Sigmoid colon (tissue), 6 donors: ENCODE measurements at regions not wholly inside any gene's neighbourhood (a gene's known extent, or its start where the extent isn't known, plus 50 kb on each side); places are given as distances from the start of the nearest gene placed in this dataset.
"Not testable (repeated sequence)": the region's sequence is repeated elsewhere in the genome, so short reads cannot be mapped to it uniquely, and the experiment has no call there.

Experiments used
- DNase-seq: peaks from one replicate; pipeline ENCODE4 v3.0.0-alpha.2; 2019
- H3K27ac ChIP-seq, 4 donors: fragments of 200-600 bp; sonication (generic); one replicate each; pipeline ENCODE4 v1.5.1; 2016 to 2019; ENCODE audit warnings: mild to moderate bottlenecking in 1 of 4
- H3K27me3 ChIP-seq, 3 donors: fragments of 200-600 bp; sonication (generic); one replicate each; pipeline ENCODE4 v1.5.1; 2019; ENCODE audit warnings: mild to moderate bottlenecking in 1 of 3
- H3K36me3 ChIP-seq, 4 donors: fragments of 200-600 bp; sonication (generic); one replicate each; pipeline ENCODE4 v1.5.1; 2016 to 2019
- H3K4me1 ChIP-seq, 4 donors: fragments of 200-600 bp; sonication (generic); one replicate each; pipeline ENCODE4 v1.5.1; 2017 to 2019
- H3K4me3 ChIP-seq, 4 donors: fragments of 200-600 bp; sonication (generic); one replicate each; pipeline ENCODE4 v1.5.1; 2017 to 2019; ENCODE audit warnings: mild to moderate bottlenecking in 2 of 4, moderate library complexity in 1 of 4
- H3K9me3 ChIP-seq, 4 donors: fragments of 200-600 bp in 3 of 4; sonication (generic) in 3 of 4; one replicate each; pipeline versions ENCODE4 v1.5.1 to v1.6.1; 2013 to 2019
- CTCF ChIP-seq, 4 experiments: fragments of 450-650 bp in 3 of 4; fragments of 200-600 bp in 1 of 4; IDR thresholded peaks; one replicate each; pipeline ENCODE4 v1.5.1; 2016 to 2019; ENCODE audit warnings: antibody characterized with exemption in 4 of 4, mild to moderate bottlenecking in 3 of 4, moderate library complexity in 2 of 4
- EP300 ChIP-seq, 4 donors: sonication (generic); formaldehyde crosslinking; IDR thresholded peaks; one replicate each; pipeline ENCODE4 v1.6.1; 2017; ENCODE audit warnings: antibody characterized with exemption in 4 of 4
- POLR2A ChIP-seq, 2 donors: fragments of 450-650 bp; IDR thresholded peaks; one replicate each; pipeline ENCODE4 v1.6.1; 2016; ENCODE audit warnings: antibody characterized with exemption in 2 of 2, mild to moderate bottlenecking in 2 of 2, moderate library complexity in 2 of 2
- POLR2AphosphoS5 ChIP-seq, 4 donors: sonication (generic); formaldehyde crosslinking; IDR thresholded peaks; one replicate each; pipeline ENCODE4 v1.6.1; 2017; ENCODE audit warnings: antibody characterized with exemption in 4 of 4
- WGBS, 2 donors: extraction: QIAGEN DNeasy Blood & Tissue Kit; methylation state at CpG; one replicate each; pipeline ENCODE4 v1.1.7; 2013; 5-methylcytosine and 5-hydroxymethylcytosine counted together
- intact Hi-C: fragments of 100-400 bp; cut with DNase I; formaldehyde crosslinking; loops from one replicate; pipeline ENCODE4 v1.15.1; 2023
- donor health status: healthy with polysubstance abuse.
- donor health status: healthy.

DNA sequence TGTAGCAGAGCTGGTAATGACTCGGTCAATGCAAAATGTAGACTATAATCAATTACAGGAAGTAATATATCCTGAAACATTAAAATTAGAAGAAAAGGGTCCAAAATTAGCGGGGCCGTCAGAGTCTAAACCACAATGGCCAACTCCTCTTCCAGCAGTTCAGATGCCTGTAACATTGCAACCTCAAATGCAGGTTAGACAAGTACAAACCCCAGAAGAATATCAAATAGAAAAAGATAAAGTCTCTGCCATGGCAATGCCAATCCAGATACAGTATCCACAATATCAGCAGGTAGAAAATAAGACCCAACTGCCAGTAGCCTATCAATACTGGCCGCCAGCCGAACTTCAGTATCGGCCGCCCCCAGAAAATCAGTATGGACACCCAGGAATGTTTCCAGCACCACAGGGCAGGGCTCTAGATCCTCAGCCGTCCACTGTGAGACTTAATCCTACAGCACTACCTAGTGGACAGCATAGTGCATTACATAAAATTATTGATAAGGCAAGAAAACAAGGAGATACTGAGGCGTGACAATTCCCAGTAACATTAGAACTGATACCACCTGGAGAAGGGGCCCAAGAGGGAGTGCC is 158.4 kb downstream of the GPX5 start:
- no peak for DNase-seq
- no peaks in the 10 kb centered on the region for H3K4me1 ChIP-seq
- intact Hi-C loops: no loop called here
- no peak overlapping the region for H3K27ac ChIP-seq
- TF ChIP-seq CTCF (IDR thresholded peaks at IDR 0.05): peak in 2 of 4 experiments; percentile 17 to 25
- no peak for TF ChIP-seq POLR2AphosphoS5 (IDR thresholded peaks at IDR 0.05)
- WGBS, 2 donors: 42 to 53% methylated on average over 9 of the region's 9 CpGs
- no peak overlapping the region for H3K4me3 ChIP-seq
- no peaks in the 10 kb centered on the region for H3K36me3 ChIP-seq
- H3K9me3 ChIP-seq: no peaks in the 10 kb centered on the region
- peaks cover 0 to 75% (median 18%) of the 10 kb centered on the region in 3 donors for H3K27me3 ChIP-seq

GRCh38 chr6:28685960-28686359 is 160.3 kb downstream of the GPX5 start:
- 23 to 28% methylated on average over 3 of the region's 3 CpGs for WGBS, 2 donors
- DNase-seq, H3K9me3 ChIP-seq, H3K27ac ChIP-seq, H3K4me1 ChIP-seq, H3K4me3 ChIP-seq, H3K36me3 ChIP-seq: not testable (repeated sequence)
- intact Hi-C loops: loop anchor here (1.0 to 5.0 kb wide), 3 partner anchors 151 to 901 kb away; partner anchors contain the start of gene OR2H2
- peaks cover 0 to 63% (median 17%) of the 10 kb centered on the region in 3 donors for H3K27me3 ChIP-seq

DNA sequence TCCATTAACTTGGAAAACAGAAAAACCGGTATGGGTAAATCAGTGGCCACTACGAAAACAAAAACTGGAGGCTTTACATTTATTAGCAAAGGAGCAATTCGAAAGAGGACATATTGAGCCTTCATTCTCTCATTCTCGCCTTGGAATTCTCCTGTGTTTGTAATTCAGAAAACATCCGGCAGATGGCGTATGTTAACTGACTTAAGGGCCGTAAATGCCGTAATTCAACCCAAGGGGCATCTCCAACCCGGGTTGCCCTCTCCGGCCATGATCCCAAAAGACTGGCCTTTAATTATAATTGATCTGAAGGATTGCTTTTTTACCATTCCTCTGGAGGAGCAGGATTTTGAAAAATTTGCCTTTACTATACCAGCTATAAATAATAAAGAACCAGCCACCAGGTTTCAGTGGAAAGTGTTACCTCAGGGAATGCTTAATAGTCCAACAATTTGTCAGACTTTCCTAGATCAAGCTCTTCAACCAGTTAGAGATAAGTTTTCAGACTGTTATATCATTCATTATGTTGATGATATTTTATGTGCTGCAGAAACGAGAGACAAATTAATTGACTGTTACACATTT is 160.9 kb downstream of the GPX5 start:
- peak; percentile 42 to 78 (median 70) for TF ChIP-seq CTCF (IDR thresholded peaks at IDR 0.05)
- intact Hi-C loops: loop anchor here (1.0 to 5.0 kb wide), 3 partner anchors 150 to 901 kb away; partner anchors contain the start of gene OR2H2
- H3K27me3 ChIP-seq: peaks cover 0 to 63% (median 15%) of the 10 kb centered on the region in 3 donors
- 3 to 5% methylated on average over 11 of the region's 11 CpGs for WGBS, 2 donors
- H3K4me3 ChIP-seq, DNase-seq, H3K9me3 ChIP-seq, H3K4me1 ChIP-seq, H3K27ac ChIP-seq, H3K36me3 ChIP-seq: not testable (repeated sequence)

- not testable (repeated sequence) for DNase-seq, H3K9me3 ChIP-seq, H3K4me1 ChIP-seq, H3K4me3 ChIP-seq, H3K27ac ChIP-seq, H3K36me3 ChIP-seq
- intact Hi-C loops: loop anchor here (2.0 to 5.0 kb wide), 2 partner anchors 149 to 900 kb away; partner anchors contain the start of gene OR2H2
- peaks cover 0 to 63% (median 11%) of the 10 kb centered on the region in 3 donors for H3K27me3 ChIP-seq
- WGBS, 2 donors: 29 to 34% methylated on average over 7 of the region's 7 CpGs
Measured at GRCh38 chr6:28687309-28687981, 161.8 kb downstream of the GPX5 start.

- DNase-seq, H3K4me3 ChIP-seq, H3K9me3 ChIP-seq, H3K27ac ChIP-seq, intact Hi-C loops, H3K4me1 ChIP-seq, H3K36me3 ChIP-seq: not testable (repeated sequence)
- H3K27me3 ChIP-seq: peaks cover 7 to 78% (median 26%) of the 10 kb centered on the region in 3 donors
- WGBS, 2 donors: 31% methylated on average over 4 of the region's 4 CpGs
Measured at GRCh38 chr6:28691991-28692390, 166.3 kb downstream of the GPX5 start.

DNA sequence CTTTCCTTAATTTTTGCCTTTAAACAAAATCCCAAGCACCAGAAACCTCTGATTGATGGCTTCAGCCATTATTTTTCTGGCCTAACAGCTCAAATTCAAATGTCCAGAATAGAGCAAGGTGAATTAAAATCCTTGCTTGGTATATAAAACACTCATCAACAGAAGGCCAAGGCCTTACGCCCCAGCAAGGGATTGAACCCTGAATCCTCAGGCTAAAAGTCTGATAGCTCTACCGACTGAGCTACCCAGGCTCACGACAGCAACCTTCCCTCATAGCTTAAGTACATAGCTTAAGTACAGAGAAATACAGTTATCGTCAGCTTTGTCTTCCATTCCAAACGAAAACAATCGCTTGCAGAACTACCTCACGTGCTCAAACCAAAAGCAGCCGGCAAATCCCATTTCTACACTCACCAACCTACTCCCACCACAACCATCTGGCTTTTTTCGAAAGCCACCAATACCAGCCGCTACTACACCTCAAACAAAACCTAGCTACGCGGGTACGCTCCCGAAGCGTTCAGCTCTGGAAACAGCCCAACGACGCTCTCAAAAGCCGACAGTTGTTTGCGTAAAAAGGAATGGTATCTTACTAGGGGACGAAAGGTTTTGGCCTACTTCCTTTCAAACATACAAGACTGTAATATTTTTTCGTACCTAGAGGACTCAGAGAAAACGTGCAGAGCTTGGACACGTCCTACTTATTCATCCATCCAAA is 167.5 kb downstream of the GPX5 start:
- intact Hi-C loops: no loop called here
- H3K9me3 ChIP-seq: no peaks in the 10 kb centered on the region
- 36 to 82% methylated on average over 23 of the region's 23 CpGs for WGBS, 2 donors
- TF ChIP-seq POLR2A (IDR thresholded peaks at IDR 0.05) (no peak), POLR2AphosphoS5 (IDR thresholded peaks at IDR 0.05) (no peak), CTCF (IDR thresholded peaks at IDR 0.05) (no peak), EP300 (IDR thresholded peaks at IDR 0.05) (no peak)
- H3K36me3 ChIP-seq: no peaks in the 10 kb centered on the region
- H3K4me3 ChIP-seq: no peak overlapping the region
- H3K27me3 ChIP-seq: peaks cover 7 to 79% (median 32%) of the 10 kb centered on the region in 3 donors
- no peak for DNase-seq
- H3K27ac ChIP-seq: no peak overlapping the region
- H3K4me1 ChIP-seq: no peaks in the 10 kb centered on the region
